Endothelial cell of umbilical vein (primary cell): ENCODE measurements at regions not wholly inside any gene's neighbourhood (a gene's known extent, or its start where the extent isn't known, plus 50 kb on each side); places are given as distances from the start of the nearest gene placed in this dataset.

Experiments used
- CTCF ChIP-seq, 2 donors: IDR thresholded peaks; 1 replicate in 1 of 2; 2 replicates in 1 of 2; pipeline ENCODE4 v1.5.1; 2011; ENCODE audit warnings: low read length in 2 of 2, mild to moderate bottlenecking in 2 of 2, moderate library complexity in 2 of 2, control low read depth in 1 of 2, inconsistent platforms in 1 of 2, low read depth in 1 of 2; ENCODE audit not compliant: insufficient read depth in 1 of 2; ENCODE audit errors: extremely low read depth in 1 of 2
- EZH2 ChIP-seq: IDR thresholded peaks from 2 replicates; pipeline ENCODE4 v1.6.1; 2012; ENCODE audit warnings: borderline replicate concordance, low read depth, mild to moderate bottlenecking, moderate library complexity, low read length, inconsistent platforms; ENCODE audit not compliant: severe bottlenecking
- FOS ChIP-seq: IDR thresholded peaks from 2 replicates; pipeline ENCODE4 v1.6.1; 2011; ENCODE audit warnings: mild to moderate bottlenecking, low read length, moderate library complexity, borderline replicate concordance; ENCODE audit not compliant: insufficient read depth
- GATA2 ChIP-seq: IDR thresholded peaks from 2 replicates; pipeline ENCODE4 v1.7.0; 2011; ENCODE audit warnings: low read depth, mild to moderate bottlenecking, moderate library complexity, mixed read lengths, low read length; ENCODE audit not compliant: insufficient read length, insufficient read depth
- JUN ChIP-seq: IDR thresholded peaks from 2 replicates; pipeline ENCODE4 v1.6.1; 2011; ENCODE audit warnings: borderline replicate concordance, low read depth; ENCODE audit not compliant: insufficient read length, insufficient read depth
- MAX ChIP-seq: IDR thresholded peaks from 2 replicates; pipeline ENCODE4 v1.6.1; 2011; ENCODE audit not compliant: insufficient read depth, insufficient read length
- MYC ChIP-seq: IDR thresholded peaks from one replicate; pipeline ENCODE4 v1.6.1; 2011; ENCODE audit warnings: mild to moderate bottlenecking, low read depth, low read length
- POLR2A ChIP-seq: IDR thresholded peaks from 2 replicates; pipeline ENCODE4 v1.6.1; 2012; ENCODE audit warnings: low read depth, mild to moderate bottlenecking, control low read depth, low read length
- POLR2AphosphoS5 ChIP-seq: IDR thresholded peaks from 2 replicates; pipeline ENCODE4 v1.6.1; 2012; ENCODE audit warnings: low read depth, mild to moderate bottlenecking, control low read depth, low read length, moderate library complexity; ENCODE audit not compliant: insufficient read depth

GRCh38 chr14:50006141-50006540 lies 110.2 kb downstream of the VCPKMT start:
- TF ChIP-seq CTCF (IDR thresholded peaks at IDR 0.05; ENCODE audit: extremely low read depth in 1 of 2, insufficient read depth in 1 of 2, low read depth in 1 of 2, low read length in 2 of 2): no peak
- no peak for TF ChIP-seq MAX
- no peak for TF ChIP-seq POLR2A
- no peak for TF ChIP-seq POLR2AphosphoS5
- no peak for TF ChIP-seq EZH2
- TF ChIP-seq GATA2: no peak
- TF ChIP-seq JUN: no peak
- TF ChIP-seq FOS: no peak
- TF ChIP-seq MYC: no peak
